Mesenchymal stem cell (in vitro differentiated cells and primary cell): ENCODE measurements at regions not wholly inside any gene's neighbourhood (a gene's known extent, or its start where the extent isn't known, plus 50 kb on each side); places are given as distances from the start of the nearest gene placed in this dataset.
A peak's percentile ranks its signal among the peaks of the same experiment; 100 is the strongest.

Experiments
- DNase-seq: peaks from one replicate; pipeline ENCODE4 v3.0.0-alpha.2; 2013
- H2AFZ ChIP-seq: one replicate; pipeline ENCODE4 v1.6.1; 2013; ENCODE audit warnings: low read depth, mild to moderate bottlenecking, control low read depth, inconsistent platforms, low read length, moderate library complexity
- H2AK5ac ChIP-seq: 2 replicates; pipeline ENCODE4 v1.6.1; 2013; ENCODE audit warnings: low read length, moderate library complexity, mild to moderate bottlenecking, inconsistent platforms; ENCODE audit not compliant: severe bottlenecking
- H2BK120ac ChIP-seq: one replicate; pipeline ENCODE4 v1.6.1; 2013; ENCODE audit warnings: low read depth, mild to moderate bottlenecking, inconsistent platforms, low read length, moderate library complexity
- H2BK12ac ChIP-seq, 2 experiments: one replicate each; pipeline ENCODE4 v1.6.1; 2013; ENCODE audit warnings: inconsistent platforms in 2 of 2, low read length in 2 of 2, mild to moderate bottlenecking in 2 of 2, moderate library complexity in 2 of 2, control low read depth in 1 of 2
- H2BK15ac ChIP-seq: one replicate; pipeline ENCODE4 v1.6.1; 2013; ENCODE audit warnings: mild to moderate bottlenecking, low read depth, inconsistent platforms; ENCODE audit not compliant: poor library complexity, severe bottlenecking
- H2BK5ac ChIP-seq: 2 replicates; pipeline ENCODE4 v1.6.1; 2013; ENCODE audit warnings: low read depth, mild to moderate bottlenecking, low read length, control low read depth, inconsistent platforms; ENCODE audit not compliant: poor library complexity, severe bottlenecking
- H3K14ac ChIP-seq, 2 experiments: one replicate each; pipeline ENCODE4 v1.6.1; 2013; ENCODE audit warnings: inconsistent platforms in 2 of 2, low read length in 2 of 2, control low read depth in 1 of 2, mild to moderate bottlenecking in 1 of 2, moderate library complexity in 1 of 2
- H3K18ac ChIP-seq, 2 experiments: one replicate each; pipeline ENCODE4 v1.6.1; 2013; ENCODE audit warnings: inconsistent platforms in 2 of 2, low read length in 2 of 2, control low read depth in 1 of 2, low read depth in 1 of 2, mild to moderate bottlenecking in 1 of 2
- H3K23ac ChIP-seq, 2 experiments: one replicate each; pipeline ENCODE4 v1.6.1; 2013; ENCODE audit warnings: inconsistent platforms in 2 of 2, low read length in 2 of 2, mild to moderate bottlenecking in 2 of 2, moderate library complexity in 2 of 2, control low read depth in 1 of 2
- H3K27ac ChIP-seq: 2 replicates; pipeline ENCODE4 v1.5.1; 2013; ENCODE audit warnings: mild to moderate bottlenecking, moderate library complexity, low read length, control low read depth, inconsistent platforms; ENCODE audit not compliant: poor library complexity, severe bottlenecking
- H3K27me3 ChIP-seq, 2 experiments: 2 replicates each; pipeline versions ENCODE4 v1.6.1 to v1.7.0; 2013; ENCODE audit warnings: low read length in 2 of 2, mild to moderate bottlenecking in 2 of 2, moderate library complexity in 2 of 2, control low read depth in 1 of 2, inconsistent platforms in 1 of 2; ENCODE audit not compliant: control insufficient read depth in 1 of 2, insufficient read depth in 1 of 2
- H3K36me3 ChIP-seq, 2 experiments: 2 replicates each; pipeline versions ENCODE4 v1.6.1 to v1.7.0; 2013; ENCODE audit warnings: low read length in 2 of 2, control low read depth in 1 of 2, inconsistent platforms in 1 of 2, low read depth in 1 of 2, mild to moderate bottlenecking in 1 of 2; ENCODE audit not compliant: insufficient read depth in 2 of 2, control insufficient read depth in 1 of 2
- H3K4ac ChIP-seq, 2 experiments: one replicate each; pipeline ENCODE4 v1.6.1; 2013; ENCODE audit warnings: inconsistent platforms in 2 of 2, low read length in 2 of 2, mild to moderate bottlenecking in 2 of 2, moderate library complexity in 2 of 2, control low read depth in 1 of 2, low read depth in 1 of 2
- H3K4me1 ChIP-seq: 2 replicates; pipeline ENCODE4 v1.6.1; 2013; ENCODE audit warnings: low read depth, low read length, control low read depth; ENCODE audit not compliant: control insufficient read depth, insufficient read depth
- H3K4me2 ChIP-seq: 2 replicates; pipeline ENCODE4 v1.6.1; 2013; ENCODE audit warnings: low read length, mild to moderate bottlenecking, inconsistent platforms; ENCODE audit not compliant: poor library complexity, severe bottlenecking
- H3K4me3 ChIP-seq, 2 experiments: 2 replicates each; pipeline versions ENCODE4 v1.5.1 to v1.7.0; 2013; ENCODE audit warnings: low read length in 2 of 2, mild to moderate bottlenecking in 2 of 2, control low read depth in 1 of 2, low read depth in 1 of 2; ENCODE audit not compliant: insufficient read depth in 1 of 2
- H3K79me1 ChIP-seq: replicated peaks from 2 replicates; pipeline ENCODE4 v1.6.1; 2013; ENCODE audit warnings: mild to moderate bottlenecking, control low read depth, low read length, inconsistent platforms; ENCODE audit not compliant: poor library complexity, severe bottlenecking
- H3K9ac ChIP-seq: 2 replicates; pipeline ENCODE4 v1.7.0; 2013; ENCODE audit warnings: mild to moderate bottlenecking, low read length, moderate library complexity
- H3K9me3 ChIP-seq: 2 replicates; pipeline ENCODE4 v1.7.0; 2013; ENCODE audit warnings: mild to moderate bottlenecking, low read length; ENCODE audit not compliant: control insufficient read depth
- H4K8ac ChIP-seq: one replicate; pipeline ENCODE4 v1.6.1; 2013; ENCODE audit warnings: inconsistent platforms, mild to moderate bottlenecking, low read length, moderate library complexity
- H4K91ac ChIP-seq: one replicate; pipeline ENCODE4 v1.6.1; 2013; ENCODE audit warnings: mild to moderate bottlenecking, low read length, inconsistent platforms
- WGBS: methylation state at CpG from one replicate; pipeline ENCODE4 v1.1.7; 2013; ENCODE audit warnings: mixed read lengths; 5-methylcytosine and 5-hydroxymethylcytosine counted together

DNA sequence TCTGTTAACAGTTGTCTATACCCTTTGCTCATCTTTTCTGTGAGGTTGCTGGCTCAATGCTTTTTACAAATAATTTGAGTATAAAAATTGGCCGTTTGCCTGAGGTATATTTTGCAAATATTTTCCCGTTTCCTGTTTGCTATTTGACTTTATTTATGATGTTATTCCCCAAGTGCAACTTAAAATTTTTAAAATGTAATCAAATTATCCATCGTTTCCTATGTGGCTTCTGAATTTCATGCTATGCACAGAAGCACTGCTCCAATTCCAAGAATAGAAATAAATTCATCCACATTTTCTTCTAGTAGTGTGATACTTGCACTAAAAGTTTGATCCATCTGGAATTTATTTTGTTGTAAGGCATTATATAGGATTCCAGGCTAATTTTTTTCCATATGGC is 123.6 kb downstream of the ZNF608 start:
- WGBS = 100% methylated on average over 1 of the region's 3 CpGs

GRCh38 chr5:124621279-124621678 is 125.2 kb downstream of the ZNF608 start:
- H4K8ac ChIP-seq = no peak overlapping the region
- H3K4ac ChIP-seq = no peak overlapping the region
- no peaks in the 10 kb centered on the region for H3K9me3 ChIP-seq
- no peak overlapping the region for H3K4me2 ChIP-seq
- H3K4me1 ChIP-seq = peaks cover 2% of the 10 kb centered on the region
- H3K79me1 ChIP-seq = no peaks in the 10 kb centered on the region
- H2BK5ac ChIP-seq = no peak overlapping the region
- no peak for DNase-seq
- no peaks in the 10 kb centered on the region for H3K27me3 ChIP-seq
- no peak overlapping the region for H2AK5ac ChIP-seq
- no peak overlapping the region for H3K27ac ChIP-seq
- H4K91ac ChIP-seq = no peak overlapping the region
- H2AFZ ChIP-seq = no peak overlapping the region
- 78% methylated on average over 4 of the region's 5 CpGs for WGBS
- no peak overlapping the region for H3K4me3 ChIP-seq
- no peaks in the 10 kb centered on the region for H3K36me3 ChIP-seq
- no peak overlapping the region for H3K23ac ChIP-seq
- peak overlapping the region; percentile 49 for H2BK120ac ChIP-seq
- H2BK12ac ChIP-seq = no peak overlapping the region
- H3K18ac ChIP-seq = peak overlapping the region in 1 of 2 experiments; percentile 75
- H3K9ac ChIP-seq = no peak overlapping the region
- H2BK15ac ChIP-seq = no peak overlapping the region
- H3K14ac ChIP-seq = no peak overlapping the region

More for the DNA sequence above, 123.6 kb downstream of the ZNF608 start:
- no peaks in the 10 kb centered on the region for H3K36me3 ChIP-seq
- no peaks in the 10 kb centered on the region for H3K9me3 ChIP-seq
- no peaks in the 10 kb centered on the region for H3K79me1 ChIP-seq
- H3K4me1 ChIP-seq = peaks cover 2% of the 10 kb centered on the region
- H3K4ac ChIP-seq = no peak overlapping the region
- no peak overlapping the region for H2BK5ac ChIP-seq
- no peak overlapping the region for H2BK12ac ChIP-seq
- no peaks in the 10 kb centered on the region for H3K27me3 ChIP-seq
- no peak overlapping the region for H2BK120ac ChIP-seq
- H4K91ac ChIP-seq = no peak overlapping the region
- H3K23ac ChIP-seq = no peak overlapping the region
- H2AFZ ChIP-seq = no peak overlapping the region
- no peak overlapping the region for H3K14ac ChIP-seq
- no peak overlapping the region for H3K27ac ChIP-seq
- no peak for DNase-seq
- H3K4me2 ChIP-seq = no peak overlapping the region
- H4K8ac ChIP-seq = no peak overlapping the region
- H3K18ac ChIP-seq = no peak overlapping the region
- no peak overlapping the region for H2AK5ac ChIP-seq
- H2BK15ac ChIP-seq = no peak overlapping the region
- H3K9ac ChIP-seq = no peak overlapping the region
- no peak overlapping the region for H3K4me3 ChIP-seq

DNA sequence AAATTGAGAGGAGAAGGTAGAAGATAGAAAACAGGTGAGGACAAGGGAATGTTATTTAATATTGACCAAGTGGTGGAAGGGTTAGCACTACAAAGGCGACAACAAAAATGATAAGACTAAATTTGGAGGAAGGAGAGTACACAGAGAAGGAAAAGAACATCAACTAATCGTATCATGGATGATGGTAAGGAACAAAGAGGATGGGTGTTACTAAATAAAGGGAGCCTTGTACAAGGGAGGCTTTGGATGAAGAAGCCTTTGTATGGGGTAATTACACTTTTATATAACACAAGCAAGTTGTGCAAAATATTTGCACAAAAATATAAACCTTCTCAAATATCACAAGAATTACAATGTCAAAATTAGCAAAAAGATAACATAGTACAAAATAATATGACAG is 125.7 kb downstream of the ZNF608 start:
- Histone ChIP-seq H2BK5ac (no peak overlapping the region), H2BK120ac (no peak overlapping the region), H2AK5ac (no peak overlapping the region), H3K23ac (no peak overlapping the region), H4K8ac (no peak overlapping the region), H2BK12ac (no peak overlapping the region), H3K9me3 (no peaks in the 10 kb centered on the region), H3K27me3 (no peaks in the 10 kb centered on the region), H3K14ac (no peak overlapping the region), H3K79me1 (no peaks in the 10 kb centered on the region), H3K36me3 (no peaks in the 10 kb centered on the region), H2AFZ (no peak overlapping the region), H4K91ac (no peak overlapping the region), H3K4me2 (no peak overlapping the region), H3K4me1 (peaks cover 2% of the 10 kb centered on the region), H2BK15ac (no peak overlapping the region), H3K9ac (no peak overlapping the region), H3K18ac (no peak overlapping the region), H3K4me3 (no peak overlapping the region), H3K4ac (no peak overlapping the region), H3K27ac (no peak overlapping the region)
- WGBS = 89% methylated on average over 2 of the region's 2 CpGs
- no peak for DNase-seq

DNA sequence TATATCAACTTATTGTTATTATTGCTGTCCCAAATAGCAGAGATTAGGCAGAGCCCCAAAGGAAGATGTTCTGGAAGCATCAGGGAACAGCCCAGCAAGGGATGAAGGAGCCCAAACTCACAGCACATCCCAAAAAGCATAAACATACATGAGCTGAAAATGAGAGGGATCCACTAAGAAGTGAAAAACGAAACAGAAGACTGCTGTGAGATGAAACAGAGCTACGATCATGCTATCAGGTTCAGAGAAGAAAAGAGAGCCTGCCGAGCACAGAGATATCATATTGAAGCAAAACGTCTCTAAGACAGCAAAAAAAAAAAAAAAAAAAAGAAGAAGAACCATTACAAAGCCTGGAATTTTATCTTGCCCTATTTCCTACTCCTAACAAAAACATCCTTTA is 127.3 kb downstream of the ZNF608 start:
- Histone ChIP-seq H3K18ac (no peak overlapping the region), H3K4me3 (no peak overlapping the region), H3K79me1 (no peaks in the 10 kb centered on the region), H2BK120ac (no peak overlapping the region), H2AK5ac (no peak overlapping the region), H3K4me1 (peaks cover 2% of the 10 kb centered on the region), H2BK5ac (no peak overlapping the region), H4K91ac (no peak overlapping the region), H3K4ac (peak overlapping the region in 1 of 2 experiments; percentile 6), H3K14ac (no peak overlapping the region), H4K8ac (no peak overlapping the region), H3K9me3 (no peaks in the 10 kb centered on the region), H3K4me2 (no peak overlapping the region), H2BK12ac (peak overlapping the region in 1 of 2 experiments; percentile 39), H3K23ac (no peak overlapping the region), H2BK15ac (no peak overlapping the region), H3K27me3 (no peaks in the 10 kb centered on the region), H3K36me3 (no peaks in the 10 kb centered on the region), H3K9ac (no peak overlapping the region), H3K27ac (no peak overlapping the region), H2AFZ (no peak overlapping the region)
- DNase-seq = no peak
- WGBS = 65% methylated on average over 2 of the region's 4 CpGs
